ENCODE measurements at regions not wholly inside any gene's neighbourhood (a gene's known extent, or its start where the extent isn't known, plus 50 kb on each side); places are given as distances from the start of the nearest gene placed in this dataset.

- Histone ChIP-seq H3K27ac (ENCODE audit: low read depth, low read length) (no peak overlapping the region), H3F3A (ENCODE audit: insufficient read depth) (no peaks in the 10 kb centered on the region), H3K36me3 (ENCODE audit: low read length) (no peaks in the 10 kb centered on the region), H2AFZ (ENCODE audit: low read depth, low read length, severe bottlenecking) (no peak overlapping the region), H3K4me2 (ENCODE audit: low read depth, low read length, poor library complexity, severe bottlenecking) (no peak overlapping the region), H3K4me3 (ENCODE audit: insufficient read depth, low read length, poor library complexity, severe bottlenecking) (no peak overlapping the region), H3K9me2 (replicated peaks; ENCODE audit: insufficient read depth, low read length) (no peaks in the 10 kb centered on the region), H3K9ac (ENCODE audit: low read length) (no peak overlapping the region), H4K20me1 (ENCODE audit: low read depth, low read length) (no peaks in the 10 kb centered on the region), H3K27me3 (ENCODE audit: low read length) (no peaks in the 10 kb centered on the region), H3K9me3 (ENCODE audit: insufficient read depth, low read length) (no peaks in the 10 kb centered on the region; the same call in 1 of the 2 replicates), H3K79me2 (ENCODE audit: insufficient read depth, low read length) (no peaks in the 10 kb centered on the region)
- TF ChIP-seq CTCF (IDR thresholded peaks at IDR 0.05; ENCODE audit: insufficient read depth, low read length, poor library complexity, severe bottlenecking) (no peak), EZH2phosphoT487 (conservative IDR thresholded peaks at IDR 0.05; ENCODE audit: low read length) (no peak)
Measured at GRCh38 chr2:82084679-82085392, 1780.3 kb upstream of the LRRTM1 start.

- H3K9me2 ChIP-seq (replicated peaks; ENCODE audit: insufficient read depth, low read length) = no peaks in the 10 kb centered on the region
Measured at GRCh38 chr2:82075875-82076274, 1771.3 kb upstream of the LRRTM1 start.

GRCh38 chr2:82062463-82062862, 1757.9 kb upstream of the LRRTM1 start:
- Histone ChIP-seq H3K9me3 (ENCODE audit: insufficient read depth, low read length) (no peaks in the 10 kb centered on the region), H3K27ac (ENCODE audit: low read depth, low read length) (no peak overlapping the region), H2AFZ (ENCODE audit: low read depth, low read length, severe bottlenecking) (no peak overlapping the region), H3F3A (ENCODE audit: insufficient read depth) (no peaks in the 10 kb centered on the region), H3K9ac (ENCODE audit: low read length) (no peak overlapping the region), H4K20me1 (ENCODE audit: low read depth, low read length) (no peaks in the 10 kb centered on the region), H3K9me2 (replicated peaks; ENCODE audit: insufficient read depth, low read length) (no peaks in the 10 kb centered on the region), H3K4me3 (ENCODE audit: insufficient read depth, low read length, poor library complexity, severe bottlenecking) (no peak overlapping the region), H3K4me2 (ENCODE audit: low read depth, low read length, poor library complexity, severe bottlenecking) (no peak overlapping the region), H3K27me3 (ENCODE audit: low read length) (no peaks in the 10 kb centered on the region), H3K36me3 (ENCODE audit: low read length) (no peaks in the 10 kb centered on the region), H3K79me2 (ENCODE audit: insufficient read depth, low read length) (no peaks in the 10 kb centered on the region)
- TF ChIP-seq EZH2phosphoT487 (conservative IDR thresholded peaks at IDR 0.05; ENCODE audit: low read length) (no peak), CTCF (IDR thresholded peaks at IDR 0.05; ENCODE audit: insufficient read depth, low read length, poor library complexity, severe bottlenecking) (no peak)

More at GRCh38 chr2:82075875-82076274, 1771.3 kb upstream of the LRRTM1 start:
- Histone ChIP-seq H3K9me3 (ENCODE audit: insufficient read depth, low read length) (no peaks in the 10 kb centered on the region), H3K4me3 (ENCODE audit: insufficient read depth, low read length, poor library complexity, severe bottlenecking) (no peak overlapping the region), H4K20me1 (ENCODE audit: low read depth, low read length) (no peaks in the 10 kb centered on the region), H3K27me3 (ENCODE audit: low read length) (no peaks in the 10 kb centered on the region), H3K79me2 (ENCODE audit: insufficient read depth, low read length) (no peaks in the 10 kb centered on the region), H2AFZ (ENCODE audit: low read depth, low read length, severe bottlenecking) (no peak overlapping the region), H3K4me2 (ENCODE audit: low read depth, low read length, poor library complexity, severe bottlenecking) (no peak overlapping the region), H3K36me3 (ENCODE audit: low read length) (no peaks in the 10 kb centered on the region), H3K27ac (ENCODE audit: low read depth, low read length) (no peak overlapping the region), H3K9ac (ENCODE audit: low read length) (no peak overlapping the region), H3F3A (ENCODE audit: insufficient read depth) (no peaks in the 10 kb centered on the region)
- TF ChIP-seq CTCF (IDR thresholded peaks at IDR 0.05; ENCODE audit: insufficient read depth, low read length, poor library complexity, severe bottlenecking) (no peak), EZH2phosphoT487 (conservative IDR thresholded peaks at IDR 0.05; ENCODE audit: low read length) (no peak)

Data from SU-DHL-6 (cell line).